NOMO-1 treated with dmso at 0.1 percent for 144 hours (cell line): ENCODE measurements at regions not wholly inside any gene's neighbourhood (a gene's known extent, or its start where the extent isn't known, plus 50 kb on each side); places are given as distances from the start of the nearest gene placed in this dataset.

Source experiments
- DNase-seq: peaks from one replicate; lab custom pipeline; 2025; ENCODE audit not compliant: unreplicated experiment; lab: John Stamatoyannopoulos, UW

DNA sequence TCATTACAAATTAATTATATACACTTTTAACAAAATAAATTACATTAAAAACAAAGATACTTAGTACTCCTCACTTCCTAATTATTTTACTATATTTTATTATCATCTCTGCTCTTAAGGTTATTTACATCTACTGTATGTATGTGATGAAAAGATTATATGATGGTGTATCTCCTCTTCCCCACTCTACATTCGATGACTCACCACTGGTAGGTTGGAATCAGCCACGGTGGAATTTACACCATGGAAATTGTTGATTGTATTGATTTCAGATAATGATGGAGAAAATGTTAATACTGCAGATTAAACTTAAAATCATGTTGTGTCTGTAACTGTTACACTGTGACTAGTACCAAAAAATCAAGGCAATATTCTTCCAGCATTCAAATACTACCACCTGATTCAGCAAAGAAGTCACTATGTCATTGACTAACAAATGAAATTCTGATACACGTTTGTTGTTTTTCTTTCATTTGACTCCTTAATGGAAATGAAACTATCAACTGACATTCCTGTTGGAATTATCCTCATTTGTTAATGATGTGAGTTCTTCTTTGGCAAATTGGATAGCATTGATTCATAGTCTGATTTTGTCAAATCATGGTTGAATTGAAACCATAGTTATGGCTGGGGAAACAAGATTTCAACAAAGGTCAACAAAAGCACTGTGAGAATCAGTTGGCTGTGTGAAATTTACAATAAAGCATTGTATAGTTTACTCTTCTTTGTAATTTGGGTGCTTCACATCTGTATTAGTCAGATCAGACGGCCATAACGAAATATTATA is 69.0 kb upstream of the NLK start:
- DNase-seq, result no peak

DNA sequence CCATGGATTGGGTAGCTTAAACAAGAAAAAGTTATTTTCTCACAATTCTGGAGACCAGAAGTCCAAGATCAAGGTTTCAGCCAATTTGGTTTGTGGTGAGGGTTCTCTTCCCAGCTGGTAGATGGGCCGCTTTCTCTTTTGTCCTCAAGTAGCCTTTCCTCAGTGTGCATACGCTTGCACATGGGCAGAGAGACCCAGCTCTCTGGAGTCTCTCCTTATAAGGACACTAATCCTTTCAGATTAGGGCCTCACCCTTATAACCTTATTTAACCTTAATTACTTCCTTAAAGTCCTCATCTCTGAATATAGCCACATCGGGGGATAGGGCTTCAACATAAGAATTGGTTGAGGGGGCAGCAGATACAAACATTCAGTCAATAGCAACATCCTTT is 68.4 kb upstream of the NLK start:
- DNase-seq, result no peak

DNA sequence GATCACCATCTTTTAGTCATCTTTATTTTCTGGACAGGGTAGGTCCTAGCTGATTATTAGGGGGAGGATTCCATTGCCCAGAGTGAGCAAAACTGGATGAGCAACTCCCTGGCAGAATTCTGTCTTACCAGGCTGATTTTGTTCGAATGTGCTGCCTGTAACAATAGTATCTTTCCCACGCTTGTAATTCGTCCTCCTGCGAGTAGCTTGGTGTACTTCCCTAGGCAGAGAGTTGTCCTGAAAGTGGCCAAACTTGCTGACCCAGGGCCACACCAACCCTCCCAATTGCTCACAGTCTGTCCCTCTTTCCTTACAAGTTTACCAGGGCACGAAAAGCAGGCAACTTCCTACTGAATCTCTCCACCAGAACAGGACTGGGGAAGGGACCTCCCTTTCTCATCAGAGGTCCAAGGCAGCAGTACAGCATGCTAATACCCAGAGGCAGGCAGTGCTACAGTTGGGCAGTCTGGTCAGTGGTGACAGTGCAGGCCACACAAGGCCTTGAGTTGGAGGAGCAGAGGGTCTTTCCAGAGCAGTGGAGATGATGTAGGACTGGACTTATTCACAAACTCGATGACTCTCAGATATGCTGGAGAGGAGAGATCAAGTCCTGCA is 67.8 kb upstream of the NLK start:
- no peak for DNase-seq

DNA sequence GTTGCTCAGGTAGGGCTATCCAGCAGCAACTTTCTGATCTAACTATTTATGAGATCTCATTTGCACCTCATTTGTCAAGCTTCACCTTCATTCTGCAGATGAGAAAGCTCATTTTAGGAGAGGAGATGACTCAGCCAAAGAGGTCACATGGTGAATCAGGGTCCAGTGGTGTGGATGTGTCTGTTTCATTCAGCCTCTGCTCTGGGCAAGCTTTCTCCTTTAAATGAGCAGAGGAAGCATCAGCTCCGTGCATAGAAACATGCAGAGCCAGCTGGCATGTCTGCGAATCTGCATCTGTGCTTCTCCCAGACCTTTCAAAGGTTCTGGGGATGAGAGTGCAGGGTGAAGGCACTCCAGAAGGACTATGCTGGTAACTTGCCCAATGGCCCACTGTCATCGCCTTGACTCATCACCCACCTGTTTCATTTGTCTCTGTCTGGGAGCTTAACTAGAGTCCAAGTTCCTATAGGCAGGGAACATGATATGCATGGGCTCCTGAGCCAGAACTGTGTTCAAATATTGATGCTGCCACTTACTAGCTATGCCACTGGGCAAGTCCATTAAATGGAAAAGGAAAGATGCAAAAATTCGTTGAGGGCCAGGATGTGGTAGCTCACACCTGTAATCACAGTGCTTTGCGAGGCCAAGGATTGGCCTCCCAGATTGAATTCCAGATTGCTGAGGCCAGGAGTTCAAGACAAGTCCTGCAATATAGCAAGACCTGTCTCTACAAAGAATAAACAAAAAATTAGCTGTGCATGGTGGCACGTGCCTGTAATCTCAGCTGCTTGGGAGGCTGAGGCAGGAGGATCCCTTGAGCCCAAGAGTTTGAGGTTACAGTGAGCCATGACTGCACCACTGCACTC is 67.1 kb upstream of the NLK start:
- no peak for DNase-seq

DNA sequence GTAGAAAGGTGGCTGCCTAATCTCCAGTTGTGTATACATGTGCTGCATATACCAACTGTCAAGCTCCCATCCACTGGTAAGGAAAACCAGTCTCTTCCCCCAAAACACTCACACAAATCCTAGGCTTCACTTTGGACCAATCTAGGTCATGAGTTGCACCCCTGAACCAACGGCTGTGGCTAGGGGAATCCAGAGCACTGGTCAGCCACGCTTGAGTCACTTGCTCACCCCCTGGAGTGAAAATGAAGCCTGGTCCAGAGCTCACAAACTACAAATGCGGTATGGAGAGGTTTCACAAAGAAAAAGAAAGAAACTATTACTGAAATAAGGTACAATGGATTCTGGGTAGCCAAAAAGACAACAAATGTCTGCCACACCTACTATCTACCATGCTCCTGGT is 66.1 kb upstream of the NLK start:
- DNase-seq, result no peak

DNA sequence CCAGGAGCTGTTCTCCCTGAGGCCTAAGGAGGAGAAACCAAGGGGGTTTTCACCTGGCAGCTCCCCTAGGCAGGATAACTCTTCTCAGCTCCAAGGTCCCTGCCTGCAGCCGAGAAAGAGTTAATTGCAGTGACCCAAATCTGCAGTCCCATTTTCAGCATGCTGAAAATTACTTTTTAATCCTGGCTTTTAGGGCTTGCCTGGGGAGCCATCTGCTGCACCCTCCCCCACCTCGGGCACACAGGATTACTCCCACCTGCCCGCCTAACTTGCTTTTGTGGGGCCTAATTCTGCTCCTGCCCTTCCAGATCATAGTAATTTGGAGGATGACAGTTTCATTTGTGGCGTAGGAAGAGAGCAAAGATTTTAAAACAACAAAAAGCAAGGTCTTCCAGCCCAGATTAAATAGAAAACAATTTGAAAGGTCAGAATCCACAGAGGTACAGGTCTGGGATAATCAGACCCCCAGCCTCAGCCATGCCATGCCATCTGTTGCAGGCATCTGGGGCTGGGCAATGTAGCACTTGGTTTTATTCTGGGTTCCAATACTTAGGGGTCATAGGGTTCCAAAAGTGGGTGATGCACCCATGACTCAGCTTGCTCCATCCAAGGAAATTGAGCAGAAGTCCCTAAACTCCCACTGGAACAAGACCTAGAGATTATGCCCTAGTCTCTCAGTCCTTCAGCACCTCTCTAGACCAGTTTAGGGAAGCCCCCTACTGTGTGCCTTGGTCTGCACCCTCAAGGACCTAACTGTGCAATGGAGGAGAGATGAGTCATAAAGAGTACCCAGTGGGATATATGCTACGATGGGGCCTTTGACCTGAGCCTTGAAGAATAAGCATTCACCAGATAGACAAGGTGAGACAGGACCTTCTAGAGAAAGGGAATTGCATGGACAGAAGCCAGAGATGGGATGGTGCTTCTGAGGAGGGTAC is 64.5 kb upstream of the NLK start:
- DNase-seq, result no peak

DNA sequence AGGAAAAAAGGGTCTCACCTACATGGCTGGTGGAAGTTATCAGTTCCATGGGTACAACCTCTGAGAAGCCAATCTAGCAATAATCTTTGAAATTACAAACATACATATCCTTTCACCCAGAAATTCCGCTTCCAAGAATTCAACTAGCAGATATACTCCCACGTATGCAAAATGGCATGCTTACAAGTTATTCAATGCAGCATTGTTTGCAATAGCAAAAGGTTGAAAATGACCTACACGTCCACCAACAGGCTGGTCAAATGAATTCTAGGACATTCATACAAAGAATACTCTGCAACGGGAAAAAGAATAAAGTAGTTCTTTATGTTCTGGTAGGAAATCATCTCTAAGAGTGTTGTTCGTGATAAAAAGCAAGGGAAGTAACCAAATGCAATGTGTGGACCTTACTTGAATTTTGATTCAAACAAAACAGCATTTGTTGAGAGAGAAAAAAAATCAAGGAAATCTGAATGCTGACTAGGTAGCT is 63.7 kb upstream of the NLK start:
- no peak for DNase-seq

DNA sequence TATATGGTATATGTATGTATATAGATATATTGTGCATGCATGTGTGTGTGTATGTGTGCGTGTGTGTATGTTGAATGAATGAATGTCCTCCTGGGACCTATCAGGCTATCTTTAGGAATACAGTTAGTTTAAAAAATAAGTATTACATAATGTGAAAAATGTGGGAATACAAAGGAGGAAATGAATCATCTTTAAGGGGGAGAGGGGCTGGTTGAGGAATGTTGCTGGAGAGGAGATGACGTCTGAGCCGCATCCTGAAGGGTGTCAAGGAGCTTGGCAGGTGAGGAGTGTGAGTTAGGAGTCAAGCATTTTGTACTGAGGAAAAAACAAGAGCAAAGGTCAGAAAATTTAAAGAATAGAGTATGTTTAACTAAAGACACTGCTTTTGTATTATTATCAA is 62.4 kb upstream of the NLK start:
- DNase-seq, result no peak

DNA sequence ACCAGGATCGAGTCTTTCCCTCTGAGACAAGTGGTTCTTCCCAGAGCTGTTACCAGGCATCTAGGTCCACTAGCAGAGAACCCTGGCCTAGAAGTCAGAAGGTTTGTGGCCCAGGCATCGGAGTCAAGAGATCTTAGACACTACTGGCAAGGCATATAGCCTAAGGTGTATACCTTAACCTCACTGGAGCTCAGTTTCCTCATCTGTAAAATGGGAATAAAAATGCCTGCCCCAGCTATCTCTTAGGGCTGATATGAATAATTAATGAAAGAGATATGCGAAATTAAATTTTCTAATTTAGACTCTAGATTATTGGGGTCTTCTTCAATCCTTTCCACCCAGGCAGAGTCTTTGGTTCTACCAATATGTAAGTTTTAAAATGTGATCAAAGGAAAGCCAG is 60.5 kb upstream of the NLK start:
- no peak for DNase-seq

DNA sequence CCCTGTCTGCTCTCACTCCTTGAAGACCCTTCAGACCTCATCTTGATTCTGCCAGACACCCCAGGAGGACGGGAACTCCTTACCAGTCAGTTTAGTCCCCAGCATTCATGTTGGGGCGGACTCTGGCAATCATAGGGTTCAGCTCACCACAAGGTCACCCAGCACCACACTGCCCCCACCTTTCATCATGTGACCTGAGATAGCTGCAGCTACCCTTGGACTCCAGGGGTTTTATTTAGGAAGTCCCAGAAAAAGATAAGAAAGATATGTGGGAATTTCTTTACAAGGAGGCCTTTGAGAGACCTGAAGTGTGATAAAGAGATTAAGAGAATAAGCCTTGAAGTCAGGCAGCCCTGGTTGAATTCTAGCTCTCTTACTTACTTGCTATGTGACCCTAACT is 59.8 kb upstream of the NLK start:
- no peak for DNase-seq

DNA sequence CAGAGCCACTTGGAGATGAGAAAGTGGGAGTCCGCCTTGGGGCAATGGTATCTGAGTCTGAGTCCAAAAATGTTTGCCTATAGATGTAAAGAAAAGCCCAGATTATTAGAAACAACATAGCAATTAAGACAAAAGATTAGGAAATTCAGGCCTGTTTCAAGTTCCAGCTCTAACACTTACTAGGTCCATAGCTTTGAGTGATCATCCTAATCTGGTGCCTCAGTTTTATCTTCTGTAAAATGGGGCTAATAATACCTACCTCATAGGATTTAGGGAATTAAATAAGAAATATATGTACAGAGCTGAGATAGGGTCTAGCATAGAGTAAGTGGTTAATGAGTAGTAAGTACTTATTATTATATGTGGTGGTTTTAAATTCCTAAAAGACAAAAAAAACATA is 58.6 kb upstream of the NLK start:
- no peak for DNase-seq

DNA sequence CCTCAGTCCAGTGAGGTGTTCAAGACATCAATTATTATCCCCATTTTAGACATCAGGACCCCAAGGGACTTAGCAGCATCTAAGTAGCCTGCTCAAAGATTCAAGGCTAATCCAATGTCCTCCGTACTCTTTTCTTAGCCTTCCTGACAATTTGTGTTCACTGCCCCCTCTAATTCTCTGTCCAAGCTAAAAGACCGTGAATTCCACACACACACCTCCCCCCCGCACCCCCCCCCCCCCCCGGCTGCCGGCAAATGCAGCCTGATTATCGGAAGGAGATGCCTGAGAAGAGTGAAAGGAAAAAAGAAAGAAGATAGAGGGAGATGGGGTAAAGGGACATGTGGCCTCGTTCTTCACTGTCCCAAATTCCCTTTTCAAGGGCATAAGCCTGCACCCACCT is 58.1 kb upstream of the NLK start:
- no peak for DNase-seq

DNA sequence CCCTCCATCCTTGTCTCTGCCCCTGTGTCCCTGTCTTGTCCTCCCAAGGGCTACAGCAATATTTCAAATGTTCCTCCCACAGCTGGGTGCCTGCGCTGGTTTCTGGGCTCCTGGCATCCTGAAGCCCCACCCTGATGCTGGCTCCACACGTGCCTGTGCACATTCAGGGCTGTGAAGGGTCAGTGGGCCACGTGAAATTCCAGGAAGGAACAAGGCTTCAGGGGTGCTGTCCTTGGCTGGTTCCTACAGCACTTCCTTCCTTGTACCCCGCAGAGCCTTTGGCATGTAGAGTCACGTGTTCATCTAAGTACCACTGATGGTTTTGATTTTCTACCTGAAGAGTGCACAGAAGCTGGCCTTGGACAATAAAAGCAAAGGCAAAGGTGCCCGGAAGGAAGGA is 57.7 kb upstream of the NLK start:
- DNase-seq, result no peak

DNA sequence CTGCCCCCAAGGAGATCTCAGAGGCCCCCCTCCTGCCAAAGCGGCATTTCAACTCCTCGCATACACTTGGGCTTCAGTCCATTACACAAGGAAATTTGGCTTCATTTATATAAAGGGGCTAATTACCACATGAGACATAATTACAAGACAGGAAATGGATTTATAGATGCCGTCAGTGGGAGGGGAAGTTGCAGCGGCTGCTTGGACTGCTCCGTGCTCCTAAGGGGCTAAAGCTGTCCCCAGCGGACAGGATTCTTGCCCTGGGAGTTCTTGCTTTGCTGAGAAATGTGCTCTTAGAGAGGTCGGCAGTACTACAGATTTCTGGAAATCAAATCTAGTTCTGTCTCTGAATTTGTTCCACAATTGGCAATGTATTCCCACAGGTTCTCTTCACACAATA is 57.2 kb upstream of the NLK start:
- DNase-seq, result peak; percentile 80

DNA sequence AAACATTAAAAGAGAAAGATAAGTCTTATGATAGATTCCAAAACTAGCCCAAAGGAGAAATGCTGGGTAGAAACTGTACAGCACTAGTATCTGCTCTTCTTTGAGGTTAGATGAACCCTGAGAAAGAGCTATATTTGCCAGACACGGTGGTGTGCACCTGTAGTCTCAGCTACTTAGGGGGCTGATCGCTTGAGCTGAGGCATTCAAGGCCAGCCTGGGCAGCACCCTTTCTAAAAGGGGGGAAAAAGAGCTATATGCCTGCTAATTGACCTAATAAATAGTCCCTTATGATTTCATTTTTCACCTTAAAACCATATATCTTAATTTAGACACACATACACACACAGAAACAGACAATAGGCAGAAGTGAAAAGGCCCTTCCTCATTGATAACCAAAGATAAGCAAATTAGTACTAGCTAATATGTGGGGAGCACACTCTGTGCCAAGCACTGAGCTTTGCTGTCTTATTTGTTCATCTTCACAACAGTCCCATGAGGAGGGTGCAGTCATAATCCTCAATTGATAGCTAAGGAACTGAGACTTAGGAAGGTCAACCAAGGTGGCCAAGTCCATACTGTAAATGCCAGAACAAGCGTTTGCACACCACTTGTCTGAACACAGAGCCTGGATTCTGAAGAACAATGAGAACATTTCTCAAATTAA is 56.6 kb upstream of the NLK start:
- no peak for DNase-seq

DNA sequence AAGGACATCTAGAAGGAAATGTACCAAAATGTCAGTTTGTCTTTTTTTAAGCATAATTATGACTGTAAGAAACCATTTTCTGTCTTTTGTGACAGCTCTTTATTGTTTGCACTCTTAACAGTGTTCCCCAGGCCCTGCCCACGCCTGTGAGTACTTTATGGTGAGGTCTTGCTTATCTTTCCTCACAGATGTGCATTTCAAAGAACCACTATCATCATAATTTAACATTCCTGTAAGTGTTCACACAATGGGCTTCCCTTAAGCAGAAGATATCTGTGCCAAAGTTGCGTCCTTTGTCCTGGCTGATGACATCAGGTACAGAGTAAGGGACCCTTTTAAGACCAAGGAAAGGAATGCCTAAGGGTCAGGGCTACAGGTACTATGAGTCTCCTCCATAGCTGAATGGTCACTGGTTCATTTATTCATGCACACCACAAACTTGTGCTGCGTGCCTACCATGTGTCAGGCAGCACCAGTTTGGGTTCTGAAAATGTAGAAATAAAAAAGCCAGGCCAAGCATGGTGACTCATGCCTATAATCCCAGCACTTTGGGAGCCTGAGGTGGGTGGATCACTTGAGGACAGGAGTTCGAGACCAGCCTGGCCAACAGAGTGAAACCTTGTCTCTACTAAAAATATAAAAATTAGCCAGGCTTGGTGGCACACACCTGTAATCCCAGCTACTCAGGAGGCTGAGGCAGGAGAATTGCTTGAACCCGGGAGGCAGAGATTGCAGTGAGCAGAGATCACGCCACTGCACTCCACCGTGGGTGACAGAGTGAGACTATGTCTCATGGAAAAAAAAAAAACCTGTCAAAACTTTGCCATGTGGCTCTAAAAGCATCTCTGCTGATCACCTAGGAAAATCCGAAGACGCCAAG is 55.4 kb upstream of the NLK start:
- no peak for DNase-seq

DNA sequence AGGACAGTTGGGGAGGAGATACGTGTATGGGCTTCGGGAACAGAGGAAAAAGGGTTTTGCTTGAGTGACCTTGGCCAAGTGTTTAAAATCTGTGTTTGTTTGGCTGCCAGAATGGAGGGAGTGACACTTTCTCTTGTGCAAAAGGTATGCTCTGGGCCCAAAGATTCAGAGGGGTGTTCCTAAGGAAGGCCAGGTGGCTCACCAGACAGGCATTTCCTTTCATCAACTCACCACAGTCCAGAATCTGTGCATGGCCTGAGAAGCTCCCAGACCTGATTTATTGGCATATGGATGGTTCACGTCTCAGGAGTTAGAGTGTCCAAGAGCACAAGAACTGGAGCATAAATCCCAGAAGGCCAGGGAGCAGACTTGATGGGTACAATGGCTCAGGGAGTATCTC is 53.4 kb upstream of the NLK start:
- no peak for DNase-seq

DNA sequence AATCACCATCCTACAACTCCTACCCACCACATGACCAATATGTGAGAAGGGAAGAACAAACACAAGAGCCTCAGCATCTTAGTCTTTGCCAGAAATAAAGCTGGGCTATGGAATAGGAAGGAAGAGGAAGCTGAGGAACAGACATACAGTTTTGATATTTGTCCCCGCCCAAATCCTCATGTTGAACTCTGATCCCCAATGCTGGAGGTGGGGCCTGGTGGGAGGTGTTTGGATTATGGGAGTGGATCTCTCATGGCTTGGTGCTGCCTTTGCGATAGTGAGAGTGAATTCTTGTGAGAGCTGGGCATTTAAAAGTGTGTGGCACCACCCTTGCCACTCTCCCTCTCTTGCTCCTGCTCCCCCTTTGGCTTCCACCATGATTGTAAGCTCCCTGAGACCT is 52.4 kb upstream of the NLK start:
- no peak for DNase-seq

DNA sequence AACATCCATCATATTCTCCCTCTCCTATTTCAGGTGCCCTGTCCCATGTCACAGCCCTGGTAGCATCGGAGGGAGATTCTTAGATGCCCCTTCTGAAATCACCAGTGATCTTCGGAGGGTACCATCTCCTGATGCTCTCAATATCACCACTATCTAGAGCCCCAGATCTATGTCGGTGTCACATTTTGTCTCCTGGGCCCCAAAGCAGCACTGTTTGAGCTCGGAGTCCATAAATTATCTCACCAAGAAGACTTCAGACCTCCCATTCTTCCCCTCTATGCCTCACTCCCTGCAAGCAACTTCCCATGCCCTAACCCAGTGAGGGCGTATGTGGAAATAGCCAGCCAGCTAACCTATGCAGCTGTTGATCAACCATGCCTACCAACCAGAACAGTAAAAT is 51.5 kb upstream of the NLK start:
- DNase-seq, result no peak
